ENCODE measurements at regions not wholly inside any gene's neighbourhood (a gene's known extent, or its start where the extent isn't known, plus 50 kb on each side); places are given as distances from the start of the nearest gene placed in this dataset.

DNA sequence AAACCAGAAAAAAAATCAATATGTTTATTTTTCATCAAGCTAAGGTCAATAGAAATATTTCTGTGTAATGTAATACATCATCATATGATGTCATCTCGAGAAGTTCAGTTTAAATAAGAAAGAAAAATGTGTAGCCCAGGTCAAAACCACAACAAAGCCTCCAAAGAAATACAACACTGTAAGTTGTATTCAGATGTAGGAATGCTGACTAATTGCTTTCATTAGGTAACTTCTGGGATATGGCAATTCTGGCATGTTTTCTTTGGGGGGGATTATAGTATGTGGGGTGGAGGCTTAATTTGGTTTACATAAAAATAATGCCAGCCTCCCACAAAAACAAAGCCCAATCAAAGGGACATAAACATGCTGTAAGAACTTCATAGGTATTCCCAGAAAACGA is 881.8 kb upstream of the CITED2 start:
- no peak for TF ChIP-seq EZH2phosphoT487 (conservative IDR thresholded peaks at IDR 0.05; ENCODE audit: low read length)
- Histone ChIP-seq H3F3A (ENCODE audit: insufficient read depth) (no peaks in the 10 kb centered on the region), H3K4me3 (ENCODE audit: insufficient read depth, low read length, poor library complexity, severe bottlenecking) (no peak overlapping the region), H3K9me2 (replicated peaks; ENCODE audit: insufficient read depth, low read length) (no peaks in the 10 kb centered on the region), H2AFZ (ENCODE audit: low read depth, low read length, severe bottlenecking) (no peak overlapping the region), H3K4me2 (ENCODE audit: low read depth, low read length, poor library complexity, severe bottlenecking) (no peak overlapping the region), H3K27ac (ENCODE audit: low read depth, low read length) (no peak overlapping the region), H4K20me1 (ENCODE audit: low read depth, low read length) (no peaks in the 10 kb centered on the region), H3K9ac (ENCODE audit: low read length) (no peak overlapping the region), H3K9me3 (ENCODE audit: insufficient read depth, low read length) (no peaks in the 10 kb centered on the region), H3K79me2 (ENCODE audit: insufficient read depth, low read length) (no peaks in the 10 kb centered on the region), H3K36me3 (ENCODE audit: low read length) (no peaks in the 10 kb centered on the region), H3K27me3 (ENCODE audit: low read length) (no peaks in the 10 kb centered on the region)

- Histone ChIP-seq H2AFZ (ENCODE audit: low read depth, low read length, severe bottlenecking) (no peak overlapping the region), H3K9ac (ENCODE audit: low read length) (no peak overlapping the region), H3F3A (ENCODE audit: insufficient read depth) (no peaks in the 10 kb centered on the region), H3K27me3 (ENCODE audit: low read length) (no peaks in the 10 kb centered on the region), H3K4me2 (ENCODE audit: low read depth, low read length, poor library complexity, severe bottlenecking) (no peak overlapping the region), H3K27ac (ENCODE audit: low read depth, low read length) (no peak overlapping the region), H3K9me2 (replicated peaks; ENCODE audit: insufficient read depth, low read length) (no peaks in the 10 kb centered on the region), H3K4me3 (ENCODE audit: insufficient read depth, low read length, poor library complexity, severe bottlenecking) (no peak overlapping the region), H3K79me2 (ENCODE audit: insufficient read depth, low read length) (no peaks in the 10 kb centered on the region), H3K36me3 (ENCODE audit: low read length) (no peaks in the 10 kb centered on the region), H4K20me1 (ENCODE audit: low read depth, low read length) (no peaks in the 10 kb centered on the region), H3K9me3 (ENCODE audit: insufficient read depth, low read length) (no peaks in the 10 kb centered on the region)
- TF ChIP-seq EZH2phosphoT487 (conservative IDR thresholded peaks at IDR 0.05; ENCODE audit: low read length) = no peak
- TF ChIP-seq, protein P1, sequence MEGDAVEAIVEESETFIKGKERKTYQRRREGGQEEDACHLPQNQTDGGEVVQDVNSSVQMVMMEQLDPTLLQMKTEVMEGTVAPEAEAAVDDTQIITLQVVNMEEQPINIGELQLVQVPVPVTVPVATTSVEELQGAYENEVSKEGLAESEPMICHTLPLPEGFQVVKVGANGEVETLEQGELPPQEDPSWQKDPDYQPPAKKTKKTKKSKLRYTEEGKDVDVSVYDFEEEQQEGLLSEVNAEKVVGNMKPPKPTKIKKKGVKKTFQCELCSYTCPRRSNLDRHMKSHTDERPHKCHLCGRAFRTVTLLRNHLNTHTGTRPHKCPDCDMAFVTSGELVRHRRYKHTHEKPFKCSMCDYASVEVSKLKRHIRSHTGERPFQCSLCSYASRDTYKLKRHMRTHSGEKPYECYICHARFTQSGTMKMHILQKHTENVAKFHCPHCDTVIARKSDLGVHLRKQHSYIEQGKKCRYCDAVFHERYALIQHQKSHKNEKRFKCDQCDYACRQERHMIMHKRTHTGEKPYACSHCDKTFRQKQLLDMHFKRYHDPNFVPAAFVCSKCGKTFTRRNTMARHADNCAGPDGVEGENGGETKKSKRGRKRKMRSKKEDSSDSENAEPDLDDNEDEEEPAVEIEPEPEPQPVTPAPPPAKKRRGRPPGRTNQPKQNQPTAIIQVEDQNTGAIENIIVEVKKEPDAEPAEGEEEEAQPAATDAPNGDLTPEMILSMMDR (IDR thresholded peaks at IDR 0.05; ENCODE audit: insufficient read depth, low read length, poor library complexity, severe bottlenecking) = no peak
These were observed 878.6 kb upstream of the CITED2 start for GRCh38 chr6:140253096-140253495.

- H3K9me3 ChIP-seq (ENCODE audit: insufficient read depth, low read length) = no peaks in the 10 kb centered on the region
- H3K9ac ChIP-seq (ENCODE audit: low read length) = no peak overlapping the region
These were observed 877.7 kb upstream of the CITED2 start for GRCh38 chr6:140252099-140252498.

DNA sequence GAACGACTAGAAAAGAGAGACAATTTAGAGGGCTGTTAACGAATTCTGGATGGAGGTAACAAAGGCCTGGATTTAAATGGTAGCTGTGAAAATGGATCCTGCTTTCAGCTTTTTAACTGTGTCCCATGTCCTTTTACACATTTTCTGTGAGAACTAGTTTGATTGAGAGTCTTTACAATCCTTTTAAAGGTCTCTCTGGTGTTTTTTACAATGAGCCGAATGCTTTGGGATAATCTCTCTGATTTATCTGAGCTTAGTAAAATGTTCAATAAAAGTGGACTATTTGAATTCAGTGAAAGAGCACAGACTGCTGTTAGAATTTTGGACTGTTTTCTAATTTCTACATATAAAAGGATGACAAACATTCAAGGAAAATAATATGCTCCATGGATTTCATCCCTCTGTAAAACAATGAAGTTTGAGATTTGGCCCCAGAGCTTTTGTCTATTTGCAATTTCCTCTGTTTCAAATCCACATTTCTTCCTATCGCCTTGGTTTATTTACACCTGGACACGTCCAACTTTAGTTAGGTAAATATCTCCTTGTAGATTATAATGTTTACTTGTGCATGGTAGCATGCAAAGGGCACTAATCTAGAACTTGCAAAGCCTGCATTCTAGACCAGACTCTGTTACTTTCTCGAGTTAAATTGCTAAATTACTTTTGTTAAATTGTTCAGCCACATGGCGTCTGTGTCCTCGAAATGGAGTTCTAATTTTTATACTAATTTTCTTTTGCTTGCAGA is 871.0 kb upstream of the CITED2 start:
- Histone ChIP-seq H3K9me3 (ENCODE audit: insufficient read depth, low read length) (no peaks in the 10 kb centered on the region), H4K20me1 (ENCODE audit: low read depth, low read length) (no peaks in the 10 kb centered on the region), H3K9ac (ENCODE audit: low read length) (no peak overlapping the region), H3K36me3 (ENCODE audit: low read length) (no peaks in the 10 kb centered on the region), H3K27me3 (ENCODE audit: low read length) (no peaks in the 10 kb centered on the region), H3K4me3 (ENCODE audit: insufficient read depth, low read length, poor library complexity, severe bottlenecking) (no peak overlapping the region), H3K9me2 (replicated peaks; ENCODE audit: insufficient read depth, low read length) (no peaks in the 10 kb centered on the region), H3F3A (ENCODE audit: insufficient read depth) (no peaks in the 10 kb centered on the region), H3K27ac (ENCODE audit: low read depth, low read length) (no peak overlapping the region), H3K4me2 (ENCODE audit: low read depth, low read length, poor library complexity, severe bottlenecking) (no peak overlapping the region), H3K79me2 (ENCODE audit: insufficient read depth, low read length) (no peaks in the 10 kb centered on the region), H2AFZ (ENCODE audit: low read depth, low read length, severe bottlenecking) (no peak overlapping the region)
- TF ChIP-seq, protein P1 (IDR thresholded peaks at IDR 0.05; ENCODE audit: insufficient read depth, low read length, poor library complexity, severe bottlenecking) = no peak
- no peak for TF ChIP-seq EZH2phosphoT487 (conservative IDR thresholded peaks at IDR 0.05; ENCODE audit: low read length)

More at GRCh38 chr6:140252099-140252498, 877.7 kb upstream of the CITED2 start:
- Histone ChIP-seq H3F3A (ENCODE audit: insufficient read depth) (no peaks in the 10 kb centered on the region), H3K9me2 (replicated peaks; ENCODE audit: insufficient read depth, low read length) (no peaks in the 10 kb centered on the region), H3K4me2 (ENCODE audit: low read depth, low read length, poor library complexity, severe bottlenecking) (no peak overlapping the region), H3K79me2 (ENCODE audit: insufficient read depth, low read length) (no peaks in the 10 kb centered on the region), H2AFZ (ENCODE audit: low read depth, low read length, severe bottlenecking) (peak overlapping the region; percentile 66), H3K27me3 (ENCODE audit: low read length) (no peaks in the 10 kb centered on the region), H4K20me1 (ENCODE audit: low read depth, low read length) (no peaks in the 10 kb centered on the region), H3K4me3 (ENCODE audit: insufficient read depth, low read length, poor library complexity, severe bottlenecking) (no peak overlapping the region), H3K27ac (ENCODE audit: low read depth, low read length) (no peak overlapping the region), H3K36me3 (ENCODE audit: low read length) (no peaks in the 10 kb centered on the region)
- TF ChIP-seq EZH2phosphoT487 (conservative IDR thresholded peaks at IDR 0.05; ENCODE audit: low read length) = no peak
